HUES64 (cell line): ENCODE measurements at regions not wholly inside any gene's neighbourhood (a gene's known extent, or its start where the extent isn't known, plus 50 kb on each side); places are given as distances from the start of the nearest gene placed in this dataset.

Experiments used
- H3K27ac ChIP-seq: 2 replicates; pipeline ENCODE4 v1.7.0; 2013; ENCODE audit warnings: low read depth, low read length, inconsistent platforms
- H3K27me3 ChIP-seq: 2 replicates; pipeline ENCODE4 v1.6.1; 2013; ENCODE audit warnings: mild to moderate bottlenecking, low read length; ENCODE audit not compliant: insufficient read depth
- H3K36me3 ChIP-seq: 2 replicates; pipeline ENCODE4 v1.6.1; 2013; ENCODE audit warnings: mild to moderate bottlenecking, low read length; ENCODE audit not compliant: insufficient read depth
- H3K4me1 ChIP-seq: 2 replicates; pipeline ENCODE4 v1.6.1; 2013; ENCODE audit warnings: mild to moderate bottlenecking, low read length, moderate library complexity; ENCODE audit not compliant: insufficient read depth
- H3K4me3 ChIP-seq: 2 replicates; pipeline ENCODE4 v1.5.1; 2013; ENCODE audit warnings: mild to moderate bottlenecking, low read length, moderate library complexity
- H3K9ac ChIP-seq: 2 replicates; pipeline ENCODE4 v1.6.1; 2013; ENCODE audit warnings: mild to moderate bottlenecking, low read depth, low read length
- H3K9me3 ChIP-seq: 2 replicates; pipeline ENCODE4 v1.6.1; 2013; ENCODE audit warnings: low read depth, low read length; ENCODE audit not compliant: insufficient read depth
- WGBS: fragments of 150-250, 120-280 bp; methylation state at CpG from one replicate; pipeline ENCODE4 v1.1.7; 2013; ENCODE audit warnings: missing lambda C conversion rate; 5-methylcytosine and 5-hydroxymethylcytosine counted together

DNA sequence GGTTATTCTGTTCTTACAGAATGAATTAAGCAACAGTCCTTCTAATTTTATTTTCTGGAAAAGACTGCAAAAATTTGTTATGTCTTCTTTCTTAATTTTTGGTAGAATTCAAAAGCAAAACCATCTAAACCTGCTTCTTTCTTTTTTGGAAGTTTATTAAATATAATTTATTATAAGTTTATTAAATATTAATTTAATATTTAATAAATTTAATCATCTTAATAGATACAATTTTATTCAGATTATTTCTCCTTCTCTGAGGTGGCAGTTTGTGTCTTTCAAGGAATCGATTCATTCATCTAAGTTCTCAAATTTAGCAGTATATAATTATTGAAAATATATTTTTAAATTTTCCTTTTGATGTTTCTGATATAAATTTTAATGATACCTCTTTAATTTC is 837.5 kb upstream of the LRRC4C start:
- Histone ChIP-seq H3K27ac (no peak overlapping the region), H3K9ac (no peak overlapping the region), H3K27me3 (no peaks in the 10 kb centered on the region), H3K36me3 (no peaks in the 10 kb centered on the region), H3K9me3 (no peaks in the 10 kb centered on the region), H3K4me3 (no peak overlapping the region), H3K4me1 (no peaks in the 10 kb centered on the region)
- no CpG with 5 or more reads among the region's 1 CpG for WGBS

DNA sequence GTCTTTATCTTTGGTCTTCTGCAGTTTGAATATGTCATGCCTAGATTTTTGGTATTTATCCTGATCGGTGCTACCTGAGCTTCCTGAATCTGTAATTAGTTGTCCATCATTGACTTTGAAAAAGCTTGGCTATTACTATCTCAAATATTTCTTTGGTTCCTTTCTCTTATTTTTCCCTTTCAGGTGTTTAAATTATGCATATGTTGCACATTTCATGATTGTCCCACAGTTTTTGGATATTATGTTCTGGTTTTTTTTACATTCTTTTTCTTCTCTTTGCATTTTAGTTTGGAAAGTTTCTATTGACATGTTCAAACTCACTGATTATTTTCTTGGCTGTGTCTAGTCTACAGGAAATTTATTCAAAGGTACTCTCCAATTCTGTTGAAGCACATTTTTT is 840.3 kb upstream of the LRRC4C start:
- Histone ChIP-seq H3K36me3 (no peaks in the 10 kb centered on the region), H3K27me3 (no peaks in the 10 kb centered on the region), H3K9me3 (no peaks in the 10 kb centered on the region), H3K9ac (no peak overlapping the region), H3K4me1 (no peaks in the 10 kb centered on the region), H3K4me3 (no peak overlapping the region), H3K27ac (no peak overlapping the region)
- WGBS: 100% methylated on average over 1 of the region's 1 CpG

DNA sequence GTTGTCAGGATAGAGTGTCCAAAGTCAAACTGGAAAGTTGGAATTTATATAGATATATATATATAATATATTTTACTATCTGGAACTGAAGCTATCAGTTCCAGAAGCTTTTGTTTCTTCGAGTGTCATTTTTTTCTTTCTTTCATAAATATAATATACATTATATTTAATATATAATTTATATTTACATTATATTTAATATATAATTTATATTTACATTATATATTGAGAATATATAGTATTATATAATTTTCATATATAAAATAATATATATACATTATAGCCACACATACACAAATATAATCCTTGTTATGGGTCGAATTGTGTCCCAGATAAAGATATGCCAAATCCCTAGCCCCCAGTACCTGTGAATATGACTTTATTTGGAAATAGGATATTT is 842.3 kb upstream of the LRRC4C start:
- Histone ChIP-seq H3K36me3 (no peaks in the 10 kb centered on the region), H3K9ac (no peak overlapping the region), H3K9me3 (no peaks in the 10 kb centered on the region), H3K4me1 (no peaks in the 10 kb centered on the region), H3K27ac (no peak overlapping the region), H3K4me3 (no peak overlapping the region), H3K27me3 (no peaks in the 10 kb centered on the region)
- WGBS: no CpG with 5 or more reads among the region's 2 CpGs

DNA sequence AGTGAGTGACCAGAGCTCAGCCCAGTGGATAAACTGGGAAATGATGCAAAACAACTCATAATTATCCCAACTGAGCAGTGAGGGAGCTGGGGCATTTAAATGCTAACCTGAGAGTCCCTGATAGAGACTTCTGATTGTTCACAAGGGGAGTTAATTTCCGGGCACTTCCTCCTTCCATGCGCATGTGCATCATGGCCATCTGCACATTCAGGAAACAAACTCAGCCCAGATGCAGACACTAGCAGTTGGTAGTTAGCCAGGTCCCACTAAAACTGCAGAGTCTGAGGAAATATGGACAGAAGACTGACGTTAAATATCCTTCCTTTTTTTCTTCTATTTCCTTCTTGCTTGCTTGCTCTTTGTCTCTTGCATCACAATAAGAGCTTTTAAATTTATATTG is 852.1 kb upstream of the LRRC4C start:
- no peak overlapping the region for H3K4me3 ChIP-seq
- no peak overlapping the region for H3K9ac ChIP-seq
- H3K27ac ChIP-seq: no peak overlapping the region
- H3K4me1 ChIP-seq: no peaks in the 10 kb centered on the region
- H3K27me3 ChIP-seq: no peaks in the 10 kb centered on the region
- 98% methylated on average over 3 of the region's 3 CpGs for WGBS
- H3K9me3 ChIP-seq: no peaks in the 10 kb centered on the region
- no peaks in the 10 kb centered on the region for H3K36me3 ChIP-seq

DNA sequence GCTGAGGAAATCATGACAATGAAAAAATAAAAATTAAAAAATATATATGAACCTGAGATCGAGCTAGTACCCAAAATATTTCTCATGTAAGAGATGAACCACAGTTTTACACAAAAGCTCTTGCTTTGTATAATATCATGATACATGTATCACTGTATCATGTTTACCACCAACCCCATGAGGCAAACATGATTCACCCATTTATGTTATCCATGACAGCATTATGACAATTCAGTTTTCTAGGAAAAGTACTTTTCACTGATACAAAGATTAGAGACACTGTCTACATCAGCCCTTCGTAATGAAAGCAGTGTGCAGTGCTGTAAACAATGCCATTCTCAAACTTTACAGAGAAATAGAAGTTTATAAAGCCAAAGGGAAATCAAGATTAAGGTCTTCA is 852.5 kb upstream of the LRRC4C start:
- Histone ChIP-seq H3K9me3 (no peaks in the 10 kb centered on the region), H3K27ac (no peak overlapping the region), H3K9ac (no peak overlapping the region), H3K27me3 (no peaks in the 10 kb centered on the region), H3K4me3 (no peak overlapping the region), H3K4me1 (no peaks in the 10 kb centered on the region), H3K36me3 (no peaks in the 10 kb centered on the region)
- 0% methylated on average over 1 of the region's 2 CpGs for WGBS

DNA sequence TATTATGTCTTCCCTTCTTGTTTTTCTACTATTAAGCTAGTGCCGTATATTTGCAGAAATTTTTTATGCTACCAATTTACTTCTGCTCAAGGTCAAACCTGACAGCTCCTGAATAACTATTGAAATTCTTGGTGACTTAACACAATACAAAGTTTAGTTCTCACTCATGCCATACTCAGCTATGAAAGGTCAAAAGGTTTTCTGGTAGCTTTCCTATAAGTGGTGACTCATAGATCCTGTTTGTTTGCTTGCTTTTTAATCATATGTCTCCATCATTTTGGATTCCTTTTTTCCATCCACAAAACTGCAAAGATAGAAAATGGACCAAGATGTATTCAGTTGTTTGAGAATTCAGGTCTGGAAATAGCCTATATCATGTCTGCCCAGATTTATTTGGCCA is 855.8 kb upstream of the LRRC4C start:
- Histone ChIP-seq H3K4me1 (no peaks in the 10 kb centered on the region), H3K27ac (no peak overlapping the region), H3K9me3 (no peaks in the 10 kb centered on the region), H3K36me3 (no peaks in the 10 kb centered on the region), H3K9ac (no peak overlapping the region), H3K4me3 (no peak overlapping the region), H3K27me3 (no peaks in the 10 kb centered on the region)
- WGBS: 97% methylated on average over 1 of the region's 1 CpG

DNA sequence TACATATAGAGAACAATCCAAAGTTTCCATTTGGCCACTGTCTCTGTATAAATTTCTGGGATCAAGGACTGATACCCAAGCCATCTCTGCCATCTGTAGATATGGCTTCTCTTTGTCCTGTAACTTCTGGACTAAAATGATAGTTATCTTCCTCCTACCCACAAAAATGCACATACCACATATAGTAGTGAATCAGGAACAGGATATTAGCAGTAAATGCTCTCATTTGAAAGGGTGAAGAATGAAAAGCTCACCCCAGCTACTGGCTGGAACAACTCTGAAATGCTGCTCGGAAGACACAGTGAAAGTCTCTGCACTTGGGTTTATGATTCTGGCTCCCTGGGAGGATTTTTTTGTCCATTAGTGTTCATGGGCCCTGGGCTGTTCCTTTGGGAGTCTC is 856.4 kb upstream of the LRRC4C start:
- no peaks in the 10 kb centered on the region for H3K36me3 ChIP-seq
- H3K27ac ChIP-seq: no peak overlapping the region
- no peak overlapping the region for H3K9ac ChIP-seq
- WGBS: 93% methylated on average over 1 of the region's 1 CpG
- no peaks in the 10 kb centered on the region for H3K27me3 ChIP-seq
- H3K9me3 ChIP-seq: no peaks in the 10 kb centered on the region
- H3K4me1 ChIP-seq: no peaks in the 10 kb centered on the region
- H3K4me3 ChIP-seq: no peak overlapping the region

DNA sequence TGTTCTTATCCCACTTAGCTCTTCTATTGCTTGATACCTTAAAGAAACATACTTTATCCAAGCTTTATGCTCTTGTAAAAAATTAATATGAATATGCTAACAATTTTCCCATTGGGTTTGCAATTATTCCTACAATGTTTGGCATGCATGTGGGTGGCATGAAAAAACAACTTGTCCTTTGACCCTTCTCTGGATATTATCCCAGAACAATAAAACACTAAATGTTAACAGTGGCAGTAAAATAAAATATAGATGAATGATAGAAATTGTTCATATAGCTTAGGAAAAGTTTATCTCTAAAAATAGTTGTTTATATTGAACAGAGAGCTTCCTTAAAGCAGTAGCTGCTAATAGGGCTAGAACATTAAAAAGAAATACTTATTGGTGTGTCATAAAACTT is 860.5 kb upstream of the LRRC4C start:
- Histone ChIP-seq H3K27ac (no peak overlapping the region), H3K36me3 (no peaks in the 10 kb centered on the region), H3K9ac (no peak overlapping the region)

DNA sequence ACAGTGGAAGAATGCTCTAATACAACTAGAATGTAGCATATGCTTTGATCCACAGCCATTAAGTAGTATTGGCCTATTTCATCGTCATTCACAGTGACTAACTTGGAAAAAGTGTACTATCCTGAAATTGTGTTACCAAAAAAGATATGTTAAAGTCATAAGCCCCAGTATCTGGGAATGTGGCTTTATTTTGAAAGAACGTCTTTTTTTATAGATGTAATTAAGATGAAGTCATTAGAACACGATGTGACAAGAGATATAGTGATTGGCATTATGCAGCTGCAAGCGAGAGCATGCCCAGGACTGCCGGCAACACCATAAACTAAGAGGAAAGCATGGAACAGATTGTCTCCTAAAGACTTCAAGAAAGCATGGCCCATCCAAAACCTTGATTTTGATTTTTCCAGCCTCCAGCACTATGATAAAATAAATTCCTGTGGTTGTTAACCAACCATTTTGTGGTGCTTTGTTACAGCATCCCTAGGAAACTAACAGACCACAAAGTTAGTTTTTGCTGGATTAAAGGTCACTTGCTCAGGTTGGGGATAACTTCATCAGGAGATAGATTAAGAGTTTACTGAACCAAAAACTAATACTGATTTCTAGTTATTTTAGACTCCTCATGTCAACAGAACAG is 870.6 kb upstream of the LRRC4C start:
- Histone ChIP-seq H3K36me3 (no peaks in the 10 kb centered on the region), H3K4me3 (no peak overlapping the region), H3K27me3 (no peaks in the 10 kb centered on the region), H3K9ac (no peak overlapping the region), H3K9me3 (peaks cover 28% of the 10 kb centered on the region), H3K4me1 (no peaks in the 10 kb centered on the region), H3K27ac (no peak overlapping the region)
- WGBS: 89% methylated on average over 4 of the region's 5 CpGs

More for the DNA sequence above, 860.5 kb upstream of the LRRC4C start:
- Histone ChIP-seq H3K27me3 (no peaks in the 10 kb centered on the region), H3K4me3 (no peak overlapping the region), H3K9me3 (no peaks in the 10 kb centered on the region), H3K4me1 (no peaks in the 10 kb centered on the region)

DNA sequence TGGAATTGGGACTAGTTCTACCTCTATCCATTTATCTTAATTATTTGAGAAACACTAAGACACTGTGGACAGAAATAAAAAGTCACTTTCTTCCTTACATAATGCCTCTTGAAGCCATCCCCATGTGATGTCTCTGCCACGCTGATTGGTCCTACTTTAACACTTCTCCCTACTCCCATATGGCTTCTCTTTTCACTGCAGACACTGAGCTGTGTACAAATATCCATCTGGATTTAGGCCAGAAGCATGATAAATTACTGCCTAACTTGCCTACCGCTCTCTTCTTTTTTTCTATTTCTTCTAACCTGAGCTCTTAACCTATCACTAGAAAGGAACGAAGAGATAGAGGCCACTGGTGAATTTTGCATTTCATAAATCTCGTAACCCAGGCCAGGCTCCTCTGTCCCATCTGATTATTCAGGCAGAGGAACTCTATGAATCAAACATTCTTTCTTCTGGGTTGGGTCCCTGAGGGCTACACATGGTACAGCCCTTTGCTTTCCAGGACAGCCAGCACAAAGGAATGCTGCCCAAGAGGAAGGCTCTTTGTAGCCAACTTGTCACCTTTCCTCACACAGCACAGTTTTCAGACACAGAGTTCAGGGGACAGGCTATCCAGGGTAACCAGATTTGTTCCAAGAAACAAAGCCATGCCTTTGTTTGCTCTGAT is 878.5 kb upstream of the LRRC4C start:
- no peak overlapping the region for H3K9ac ChIP-seq
- 97% methylated on average over 4 of the region's 4 CpGs for WGBS
- no peaks in the 10 kb centered on the region for H3K27me3 ChIP-seq
- H3K27ac ChIP-seq: no peak overlapping the region
- H3K4me3 ChIP-seq: no peak overlapping the region
- no peaks in the 10 kb centered on the region for H3K36me3 ChIP-seq
- H3K4me1 ChIP-seq: no peaks in the 10 kb centered on the region
- peaks cover 10% of the 10 kb centered on the region; the same call in 1 of the 2 replicates for H3K9me3 ChIP-seq

DNA sequence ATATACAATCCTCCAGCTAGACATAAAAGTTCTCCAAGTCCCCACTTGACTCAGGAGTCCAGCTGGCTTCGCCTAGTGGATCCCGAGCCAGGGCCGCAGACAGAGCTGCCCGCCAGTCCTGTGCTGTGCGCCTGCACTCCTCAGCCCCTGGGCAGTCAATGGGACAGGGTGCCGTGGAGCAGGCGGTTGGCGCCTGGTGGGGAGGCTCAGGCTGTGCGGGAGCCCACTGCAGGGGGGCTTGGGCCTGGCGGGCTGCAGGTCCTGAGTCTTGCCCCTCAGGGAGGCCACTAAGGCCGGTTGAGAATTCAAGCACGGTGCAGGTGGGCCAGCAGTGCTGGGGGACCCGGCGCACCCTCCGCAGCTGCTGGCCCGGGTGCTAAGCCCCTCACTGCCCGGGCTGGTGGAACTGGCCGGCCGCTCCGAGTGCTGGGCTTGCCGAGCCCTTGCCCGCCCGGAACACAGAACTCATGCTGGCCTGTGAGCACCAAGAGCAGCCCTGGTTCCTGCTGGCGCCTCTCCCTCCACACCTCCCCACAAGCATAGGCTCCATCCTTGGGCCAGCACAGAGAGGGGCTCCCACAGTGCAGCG is 884.8 kb upstream of the LRRC4C start:
- Histone ChIP-seq H3K4me1 (no peaks in the 10 kb centered on the region), H3K27ac (no peak overlapping the region), H3K9me3 (peaks cover 2% of the 10 kb centered on the region; the same call in 1 of the 2 replicates), H3K27me3 (no peaks in the 10 kb centered on the region), H3K9ac (no peak overlapping the region), H3K4me3 (no peak overlapping the region), H3K36me3 (no peaks in the 10 kb centered on the region)
- WGBS: 98% methylated on average over 25 of the region's 25 CpGs
